ENCODE measurements at regions not wholly inside any gene's neighbourhood (a gene's known extent, or its start where the extent isn't known, plus 50 kb on each side); places are given as distances from the start of the nearest gene placed in this dataset.

- TF ChIP-seq YY1 (tag by site-specific recombination; IDR thresholded peaks at IDR 0.05) (no peak), CTCF (tag by site-specific recombination; IDR thresholded peaks at IDR 0.05) (no peak), YY2 (tag by site-specific recombination; IDR thresholded peaks at IDR 0.05) (no peak), ZNF155 (tag by site-specific recombination; IDR thresholded peaks at IDR 0.05) (no peak), ZBTB49 (tag by site-specific recombination; IDR thresholded peaks at IDR 0.05; ENCODE audit: low read depth) (no peak), ZNF558 (tag by site-specific recombination; IDR thresholded peaks at IDR 0.05) (no peak), TCF7L2 (IDR thresholded peaks at IDR 0.05; ENCODE audit: borderline replicate concordance, low read depth, low read length) (no peak), SP2 (tag by site-specific recombination; IDR thresholded peaks at IDR 0.05) (no peak), ZBTB1 (tag by site-specific recombination; IDR thresholded peaks at IDR 0.05) (no peak), ZNF433 (tag by site-specific recombination; IDR thresholded peaks at IDR 0.05; ENCODE audit: low read depth) (no peak), ZBTB17 (tag by site-specific recombination; IDR thresholded peaks at IDR 0.05) (no peak), ZNF701 (tag by site-specific recombination; IDR thresholded peaks at IDR 0.05) (no peak), ZNF311 (tag by site-specific recombination; IDR thresholded peaks at IDR 0.05; ENCODE audit: borderline replicate concordance) (no peak)
Observed at GRCh38 chr12:113702276-113702675, 230.6 kb upstream of the LHX5 start.

Measured in HEK293 (cell line).